Fibroblast of mammary gland (primary cell): ENCODE measurements at regions not wholly inside any gene's neighbourhood (a gene's known extent, or its start where the extent isn't known, plus 50 kb on each side); places are given as distances from the start of the nearest gene placed in this dataset.
"Not testable (repeated sequence)": the region's sequence is repeated elsewhere in the genome, so short reads cannot be mapped to it uniquely, and the experiment has no call there.

Source experiments
- DNase-seq: peaks from one replicate; pipeline ENCODE4 v3.0.0-alpha.2; 2010; ENCODE audit warnings: low read depth
- H3K4me3 ChIP-seq: 2 replicates; pipeline ENCODE4 v1.5.1; 2011; ENCODE audit warnings: low read depth, mild to moderate bottlenecking, low read length, moderate library complexity; ENCODE audit not compliant: control insufficient read depth
- CTCF ChIP-seq: conservative IDR thresholded peaks from 2 replicates; pipeline ENCODE4 v1.5.1; 2011; ENCODE audit warnings: low read depth, low read length, inconsistent platforms; ENCODE audit not compliant: control insufficient read depth, insufficient read depth

- no peak overlapping the region for H3K4me3 ChIP-seq
These were observed 281.6 kb downstream of the HGF start for GRCh38 chr7:81488210-81488609.

GRCh38 chr7:81487516-81487915 is 282.3 kb downstream of the HGF start:
- H3K4me3 ChIP-seq: no peak overlapping the region
- no peak for DNase-seq
- no peak for TF ChIP-seq CTCF

More at GRCh38 chr7:81488210-81488609, 281.6 kb downstream of the HGF start:
- DNase-seq: no peak
- no peak for TF ChIP-seq CTCF

GRCh38 chr7:81484261-81484660 is 285.6 kb downstream of the HGF start:
- DNase-seq: peak; percentile 87
- H3K4me3 ChIP-seq: no peak overlapping the region
- TF ChIP-seq CTCF: no peak

- TF ChIP-seq CTCF: peak; percentile 57
- H3K4me3 ChIP-seq: no peak overlapping the region
- peak; percentile 56 for DNase-seq
These were observed 287.2 kb downstream of the HGF start for GRCh38 chr7:81482600-81483186.

- DNase-seq: no peak
These were observed 291.2 kb downstream of the HGF start for GRCh38 chr7:81478664-81479063.

GRCh38 chr7:81478201-81478600 is 291.6 kb downstream of the HGF start:
- not testable (repeated sequence) for DNase-seq, H3K4me3 ChIP-seq

More at GRCh38 chr7:81478664-81479063, 291.2 kb downstream of the HGF start:
- TF ChIP-seq CTCF: no peak
- H3K4me3 ChIP-seq: no peak overlapping the region

- no peak overlapping the region for H3K4me3 ChIP-seq
- DNase-seq: no peak
- TF ChIP-seq CTCF: no peak
These were observed 296.6 kb downstream of the HGF start for GRCh38 chr7:81473236-81473635.
